OCI-LY1 (cell line): ENCODE measurements at regions not wholly inside any gene's neighbourhood (a gene's known extent, or its start where the extent isn't known, plus 50 kb on each side); places are given as distances from the start of the nearest gene placed in this dataset.
"Not testable (repeated sequence)": the region's sequence is repeated elsewhere in the genome, so short reads cannot be mapped to it uniquely, and the experiment has no call there.

ENCODE experiments used
- H2AFZ ChIP-seq: fragments of 200-600 bp; sonication (generic), shearing (Covaris generic); 2 replicates; pipeline ENCODE4 v1.6.0; 2014; ENCODE audit warnings: antibody characterized with exemption, mild to moderate bottlenecking, low read length
- H3F3A ChIP-seq: fragments of 200-600 bp; sonication (generic), shearing (Covaris generic); 2 replicates; pipeline ENCODE4 v1.6.0; 2014; ENCODE audit warnings: mild to moderate bottlenecking, antibody characterized with exemption, low read length, moderate library complexity; ENCODE audit not compliant: insufficient read depth
- H3K27ac ChIP-seq: fragments of 200-600 bp; sonication (generic); 2 replicates; pipeline ENCODE4 v1.5.1; 2014; ENCODE audit warnings: low read length, mixed run types, mild to moderate bottlenecking, low read depth; ENCODE audit not compliant: poor library complexity, severe bottlenecking
- H3K27me3 ChIP-seq: fragments of 200-600 bp; sonication (generic); 2 replicates; pipeline ENCODE4 v1.6.0; 2014; ENCODE audit warnings: antibody characterized with exemption, mild to moderate bottlenecking, low read length, moderate library complexity; ENCODE audit not compliant: insufficient read depth
- H3K36me3 ChIP-seq: fragments of 200-600 bp; sonication (generic); 2 replicates; pipeline ENCODE4 v1.6.1; 2014; ENCODE audit warnings: mild to moderate bottlenecking, antibody characterized with exemption, low read length, moderate library complexity, mixed read lengths; ENCODE audit not compliant: insufficient read depth
- H3K4me1 ChIP-seq: fragments of 200-600 bp; sonication (generic); 2 replicates; pipeline ENCODE4 v1.5.1; 2014; ENCODE audit warnings: mild to moderate bottlenecking, low read length, moderate library complexity; ENCODE audit not compliant: insufficient read depth, severe bottlenecking
- H3K4me2 ChIP-seq: fragments of 200-600 bp; sonication (generic), shearing (Covaris generic); 2 replicates; pipeline ENCODE4 v1.6.1; 2014; ENCODE audit warnings: low read length
- H3K4me3 ChIP-seq: fragments of 200-600 bp; sonication (generic); 2 replicates; pipeline ENCODE4 v1.5.1; 2014; ENCODE audit warnings: low read length, low read depth, mild to moderate bottlenecking, mixed read lengths; ENCODE audit not compliant: poor library complexity, severe bottlenecking
- H3K79me2 ChIP-seq: fragments of 200-600 bp; shearing (Covaris generic); 2 replicates; pipeline ENCODE4 v1.6.1; 2016; ENCODE audit warnings: mixed run types, low read length, mixed read lengths; ENCODE audit not compliant: insufficient read depth
- H3K9ac ChIP-seq: fragments of 200-600 bp; sonication (generic), shearing (Covaris generic); 2 replicates; pipeline ENCODE4 v1.6.1; 2014; ENCODE audit warnings: mild to moderate bottlenecking, low read length, mixed read lengths
- H3K9me2 ChIP-seq: fragments of 200-600 bp; sonication (generic), shearing (Covaris generic); 2 replicates; pipeline ENCODE4 v1.6.1; 2014; ENCODE audit warnings: low read depth, mild to moderate bottlenecking, low read length, mixed read lengths
- H3K9me3 ChIP-seq: fragments of 200-600 bp; shearing (Covaris generic); 2 replicates; pipeline ENCODE4 v1.6.1; 2014; ENCODE audit warnings: low read length, mixed read lengths
- H4K20me1 ChIP-seq: fragments of 200-600 bp; sonication (generic), shearing (Covaris generic); 2 replicates; pipeline ENCODE4 v1.6.0; 2016; ENCODE audit warnings: mild to moderate bottlenecking, low read length; ENCODE audit not compliant: insufficient read depth
- EZH2 ChIP-seq: fragments of 200-600 bp; sonication (generic), shearing (Covaris generic); IDR thresholded peaks from 2 replicates; pipeline ENCODE4 v1.8.0; 2017; ENCODE audit warnings: borderline replicate concordance, mixed run types, mild to moderate bottlenecking, antibody characterized with exemption, low read length, moderate library complexity, mixed read lengths
- TF ChIP-seq, protein P1 (sequence below): fragments of 200-600 bp; sonication (generic), shearing (Covaris generic); IDR thresholded peaks from 2 replicates; pipeline ENCODE4 v1.5.1; 2017; ENCODE audit warnings: mild to moderate bottlenecking, antibody characterized with exemption, low read length, moderate library complexity, mixed read lengths

DNA sequence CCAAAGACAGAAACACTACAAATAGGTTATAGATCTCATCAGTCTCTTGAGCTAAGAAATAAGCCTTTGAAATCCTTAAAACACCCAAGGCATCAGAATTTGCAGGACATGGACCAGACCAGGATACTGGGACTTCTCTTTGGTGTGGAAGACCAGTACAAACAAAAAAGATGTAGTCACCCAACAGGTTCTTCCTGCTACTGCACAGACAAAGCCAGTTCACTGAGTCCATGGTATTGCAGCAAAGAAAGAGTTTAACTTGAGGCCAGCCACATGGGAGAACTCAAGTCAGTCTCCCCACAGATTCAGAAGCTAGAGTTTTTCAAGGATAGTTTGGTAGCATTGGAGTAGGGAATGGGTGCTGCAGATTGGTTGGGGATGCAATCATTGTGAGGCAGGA lies 169.6 kb upstream of the NDUFV2 start:
- no peak overlapping the region for H2AFZ ChIP-seq
- H3K79me2 ChIP-seq, result no peaks in the 10 kb centered on the region
- TF ChIP-seq, protein P1, sequence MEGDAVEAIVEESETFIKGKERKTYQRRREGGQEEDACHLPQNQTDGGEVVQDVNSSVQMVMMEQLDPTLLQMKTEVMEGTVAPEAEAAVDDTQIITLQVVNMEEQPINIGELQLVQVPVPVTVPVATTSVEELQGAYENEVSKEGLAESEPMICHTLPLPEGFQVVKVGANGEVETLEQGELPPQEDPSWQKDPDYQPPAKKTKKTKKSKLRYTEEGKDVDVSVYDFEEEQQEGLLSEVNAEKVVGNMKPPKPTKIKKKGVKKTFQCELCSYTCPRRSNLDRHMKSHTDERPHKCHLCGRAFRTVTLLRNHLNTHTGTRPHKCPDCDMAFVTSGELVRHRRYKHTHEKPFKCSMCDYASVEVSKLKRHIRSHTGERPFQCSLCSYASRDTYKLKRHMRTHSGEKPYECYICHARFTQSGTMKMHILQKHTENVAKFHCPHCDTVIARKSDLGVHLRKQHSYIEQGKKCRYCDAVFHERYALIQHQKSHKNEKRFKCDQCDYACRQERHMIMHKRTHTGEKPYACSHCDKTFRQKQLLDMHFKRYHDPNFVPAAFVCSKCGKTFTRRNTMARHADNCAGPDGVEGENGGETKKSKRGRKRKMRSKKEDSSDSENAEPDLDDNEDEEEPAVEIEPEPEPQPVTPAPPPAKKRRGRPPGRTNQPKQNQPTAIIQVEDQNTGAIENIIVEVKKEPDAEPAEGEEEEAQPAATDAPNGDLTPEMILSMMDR, result no peak
- no peak for TF ChIP-seq EZH2
- H3K36me3 ChIP-seq, result no peaks in the 10 kb centered on the region
- no peak overlapping the region for H3K4me2 ChIP-seq
- no peaks in the 10 kb centered on the region for H4K20me1 ChIP-seq
- no peak overlapping the region for H3K4me3 ChIP-seq
- H3K9ac ChIP-seq, result no peak overlapping the region
- H3K4me1 ChIP-seq, result peaks cover 3% of the 10 kb centered on the region
- no peaks in the 10 kb centered on the region for H3K9me2 ChIP-seq
- no peak overlapping the region for H3K27ac ChIP-seq
- no peaks in the 10 kb centered on the region for H3F3A ChIP-seq
- peaks cover 17% of the 10 kb centered on the region for H3K9me3 ChIP-seq
- no peaks in the 10 kb centered on the region for H3K27me3 ChIP-seq

DNA sequence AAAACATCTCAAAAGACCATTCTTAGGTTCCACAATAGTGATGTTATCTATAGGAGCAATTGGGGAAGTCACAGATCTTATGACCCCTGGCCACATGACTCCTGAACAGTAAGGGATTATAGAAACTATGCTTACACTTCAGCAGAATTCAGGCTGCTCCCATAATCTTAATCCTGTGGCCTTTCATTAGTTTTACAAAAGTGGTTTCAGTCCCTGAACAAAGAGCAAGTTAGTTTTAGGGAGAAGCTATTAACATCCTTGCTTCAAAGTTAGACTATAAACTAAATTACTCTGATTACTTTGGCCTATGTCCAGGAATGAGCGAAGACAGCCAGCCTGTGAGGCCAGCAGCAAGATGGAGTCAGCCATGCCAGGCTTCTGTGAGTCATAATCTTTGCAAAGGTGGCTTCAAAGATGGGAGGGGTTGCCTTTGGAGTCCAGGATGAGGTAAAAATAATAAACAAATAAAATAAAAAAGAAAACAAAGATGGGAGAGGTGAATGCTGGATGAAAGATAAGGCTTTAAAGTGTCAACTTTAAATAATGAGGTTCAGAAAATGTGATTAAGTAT lies 168.7 kb upstream of the NDUFV2 start:
- Histone ChIP-seq H4K20me1 (no peaks in the 10 kb centered on the region), H3F3A (no peaks in the 10 kb centered on the region), H3K36me3 (no peaks in the 10 kb centered on the region), H3K9me2 (no peaks in the 10 kb centered on the region), H3K4me3 (no peak overlapping the region), H2AFZ (no peak overlapping the region), H3K9ac (no peak overlapping the region), H3K79me2 (no peaks in the 10 kb centered on the region), H3K4me1 (peaks cover 6% of the 10 kb centered on the region), H3K27ac (no peak overlapping the region), H3K27me3 (no peaks in the 10 kb centered on the region), H3K4me2 (no peak overlapping the region), H3K9me3 (peaks cover 15% of the 10 kb centered on the region)
- no peak for TF ChIP-seq EZH2
- TF ChIP-seq, protein P1, result no peak

DNA sequence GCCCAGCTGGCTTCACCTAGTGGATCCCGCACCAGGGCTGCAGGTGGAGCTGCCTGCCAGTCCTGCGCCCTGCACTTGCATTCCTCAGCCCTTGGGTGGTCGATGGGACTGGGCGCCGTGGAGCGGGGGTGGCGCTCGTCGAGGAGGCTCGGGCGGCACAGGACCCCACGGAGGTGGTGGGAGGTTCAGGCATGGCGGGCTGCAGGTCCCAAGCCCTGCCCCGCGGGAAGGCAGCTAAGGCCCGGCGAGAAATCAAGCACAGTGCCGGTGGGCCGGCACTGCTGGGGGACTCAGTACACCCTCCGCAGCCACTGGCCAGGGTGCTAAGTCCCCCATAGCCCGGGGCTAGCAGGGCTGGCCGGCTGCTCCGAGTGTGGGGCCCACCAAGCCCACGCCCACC lies 167.2 kb upstream of the NDUFV2 start:
- H3K9ac ChIP-seq, H3K79me2 ChIP-seq, H3K36me3 ChIP-seq, H3F3A ChIP-seq, H3K27me3 ChIP-seq, H2AFZ ChIP-seq, H3K4me2 ChIP-seq, H3K27ac ChIP-seq, H4K20me1 ChIP-seq, H3K4me3 ChIP-seq, H3K9me2 ChIP-seq, H3K9me3 ChIP-seq: not testable (repeated sequence)
- H3K4me1 ChIP-seq, result peaks cover 12% of the 10 kb centered on the region

DNA sequence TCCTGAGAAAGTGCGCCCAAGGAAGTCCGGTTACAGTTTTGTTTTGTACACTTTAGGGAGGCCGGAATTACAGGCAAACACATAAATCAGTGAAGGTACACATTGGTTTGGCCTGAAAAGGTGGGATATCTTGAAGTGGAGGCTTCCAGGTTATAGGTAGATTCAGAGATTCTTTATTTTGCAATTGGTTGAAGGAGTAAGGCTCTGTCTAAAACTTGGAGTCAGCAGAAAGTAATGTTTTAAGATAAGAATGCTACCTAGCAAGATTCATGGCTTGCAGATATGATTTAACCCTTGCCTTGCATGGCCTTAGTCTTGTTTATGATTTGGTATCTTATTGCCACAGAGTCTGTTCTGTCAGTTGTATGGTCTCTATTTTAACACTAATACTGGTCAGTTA lies 165.9 kb upstream of the NDUFV2 start:
- H2AFZ ChIP-seq, result no peak overlapping the region
- peaks cover 5% of the 10 kb centered on the region; the same call in 1 of the 2 replicates for H3K9me3 ChIP-seq
- TF ChIP-seq, protein P1, result no peak
- no peak for TF ChIP-seq EZH2
- H3K79me2 ChIP-seq, result no peaks in the 10 kb centered on the region
- no peaks in the 10 kb centered on the region for H3K27me3 ChIP-seq
- H3K4me3 ChIP-seq, result no peak overlapping the region
- H3F3A ChIP-seq, result no peaks in the 10 kb centered on the region
- no peaks in the 10 kb centered on the region for H3K36me3 ChIP-seq
- no peak overlapping the region for H3K27ac ChIP-seq
- no peaks in the 10 kb centered on the region for H4K20me1 ChIP-seq
- no peaks in the 10 kb centered on the region for H3K9me2 ChIP-seq
- no peak overlapping the region for H3K9ac ChIP-seq
- no peak overlapping the region for H3K4me2 ChIP-seq
- peaks cover 9% of the 10 kb centered on the region for H3K4me1 ChIP-seq
